Testis (tissue), 2 donors: ENCODE measurements at regions not wholly inside any gene's neighbourhood (a gene's known extent, or its start where the extent isn't known, plus 50 kb on each side); places are given as distances from the start of the nearest gene placed in this dataset.

Experiments used
- POLR2A ChIP-seq: fragments of 450-650 bp; IDR thresholded peaks from one replicate; pipeline ENCODE4 v1.6.1; 2017; ENCODE audit warnings: antibody characterized with exemption, mild to moderate bottlenecking, moderate library complexity
- TF ChIP-seq, protein P1 (sequence below), 3 experiments: fragments of 450-650 bp in 2 of 3; fragments of 200-600 bp in 1 of 3; sonication (generic) in 1 of 3; IDR thresholded peaks; one replicate each; pipeline ENCODE4 v1.5.1; 2016 to 2019; ENCODE audit warnings: antibody characterized with exemption in 3 of 3, mild to moderate bottlenecking in 2 of 3, moderate library complexity in 1 of 3

DNA sequence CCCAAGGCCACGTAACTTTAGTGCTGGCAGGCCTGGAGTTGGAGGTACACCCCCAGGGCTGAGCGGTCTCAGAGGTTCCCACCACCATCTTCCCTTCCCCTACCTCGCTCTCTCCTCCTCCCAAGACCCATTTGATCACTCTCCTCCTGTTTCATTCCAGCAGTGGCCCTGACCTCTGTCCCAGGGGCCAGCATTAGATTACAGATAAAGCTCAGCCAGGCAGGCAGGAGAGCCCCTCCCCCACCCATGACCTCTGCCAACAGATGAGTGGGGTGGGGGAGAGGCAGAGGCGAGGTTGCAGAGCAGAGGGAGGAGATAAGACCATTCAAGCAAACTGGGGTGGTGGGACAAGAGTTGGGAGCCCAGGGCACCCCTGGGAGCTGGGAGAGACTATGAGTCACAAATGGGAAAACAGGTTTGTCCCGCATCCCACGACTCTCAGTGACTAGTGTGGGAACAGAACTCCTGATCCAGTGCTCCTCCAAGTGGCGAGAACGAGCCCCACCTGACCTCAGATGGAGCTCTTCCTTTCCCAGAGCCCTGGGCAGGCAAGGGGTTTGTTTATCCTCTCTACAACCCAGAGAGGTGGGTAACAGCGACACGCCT is 367.9 kb downstream of the MN1 start:
- TF ChIP-seq, protein P1, sequence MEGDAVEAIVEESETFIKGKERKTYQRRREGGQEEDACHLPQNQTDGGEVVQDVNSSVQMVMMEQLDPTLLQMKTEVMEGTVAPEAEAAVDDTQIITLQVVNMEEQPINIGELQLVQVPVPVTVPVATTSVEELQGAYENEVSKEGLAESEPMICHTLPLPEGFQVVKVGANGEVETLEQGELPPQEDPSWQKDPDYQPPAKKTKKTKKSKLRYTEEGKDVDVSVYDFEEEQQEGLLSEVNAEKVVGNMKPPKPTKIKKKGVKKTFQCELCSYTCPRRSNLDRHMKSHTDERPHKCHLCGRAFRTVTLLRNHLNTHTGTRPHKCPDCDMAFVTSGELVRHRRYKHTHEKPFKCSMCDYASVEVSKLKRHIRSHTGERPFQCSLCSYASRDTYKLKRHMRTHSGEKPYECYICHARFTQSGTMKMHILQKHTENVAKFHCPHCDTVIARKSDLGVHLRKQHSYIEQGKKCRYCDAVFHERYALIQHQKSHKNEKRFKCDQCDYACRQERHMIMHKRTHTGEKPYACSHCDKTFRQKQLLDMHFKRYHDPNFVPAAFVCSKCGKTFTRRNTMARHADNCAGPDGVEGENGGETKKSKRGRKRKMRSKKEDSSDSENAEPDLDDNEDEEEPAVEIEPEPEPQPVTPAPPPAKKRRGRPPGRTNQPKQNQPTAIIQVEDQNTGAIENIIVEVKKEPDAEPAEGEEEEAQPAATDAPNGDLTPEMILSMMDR (IDR thresholded peaks at IDR 0.05), result no peak
- no peak for TF ChIP-seq POLR2A
